ENCODE measurements at regions not wholly inside any gene's neighbourhood (a gene's known extent, or its start where the extent isn't known, plus 50 kb on each side); places are given as distances from the start of the nearest gene placed in this dataset.
"Not testable (repeated sequence)": the region's sequence is repeated elsewhere in the genome, so short reads cannot be mapped to it uniquely, and the experiment has no call there.

GRCh38 chr3:140752499-140752898 lies 74.6 kb downstream of the TRIM42 start:
- no peak for DNase-seq (ENCODE audit: low read depth in 2 of 2)

DNA sequence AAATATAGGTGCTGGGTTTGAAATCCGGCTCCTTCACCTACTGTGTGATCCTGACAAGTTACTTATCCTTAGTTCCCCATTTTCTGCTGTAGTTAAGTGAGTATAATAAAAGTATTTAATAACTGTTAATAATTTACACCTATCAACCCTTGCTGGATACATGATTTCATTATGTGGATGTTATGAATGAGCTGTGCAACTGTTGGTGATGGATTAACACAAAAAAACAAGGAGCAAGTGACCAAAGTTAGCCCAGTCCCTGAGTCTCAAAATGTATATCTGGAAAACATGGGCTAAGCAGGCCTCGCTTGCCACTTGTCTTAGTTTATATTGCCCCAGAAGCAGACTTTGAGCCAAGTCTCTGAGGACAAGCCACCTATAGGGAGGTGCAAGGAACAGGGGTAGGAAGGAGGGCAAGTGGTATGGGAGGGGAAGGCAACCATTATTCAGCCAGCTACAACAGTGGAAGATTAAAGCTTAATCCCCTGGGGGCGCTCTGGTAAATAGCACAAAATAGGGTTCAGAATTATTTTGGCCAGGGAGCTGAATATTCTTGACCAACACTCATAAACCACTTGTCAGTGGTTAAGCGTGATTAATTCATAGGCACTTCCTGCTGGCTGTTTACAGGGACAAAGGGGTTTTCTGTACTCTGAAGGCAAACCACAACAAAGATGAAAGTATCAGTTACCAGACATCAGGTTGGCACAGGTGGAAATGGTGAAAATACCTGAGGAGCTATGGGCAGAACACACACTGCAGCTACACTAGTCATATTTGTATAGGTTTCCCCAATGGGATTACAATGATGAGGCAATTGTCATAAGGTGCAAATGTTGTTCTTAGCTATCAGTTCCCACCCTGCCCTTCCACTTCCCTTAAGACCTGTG lies 76.2 kb downstream of the TRIM42 start:
- no peak for DNase-seq (ENCODE audit: low read depth in 2 of 2)

DNA sequence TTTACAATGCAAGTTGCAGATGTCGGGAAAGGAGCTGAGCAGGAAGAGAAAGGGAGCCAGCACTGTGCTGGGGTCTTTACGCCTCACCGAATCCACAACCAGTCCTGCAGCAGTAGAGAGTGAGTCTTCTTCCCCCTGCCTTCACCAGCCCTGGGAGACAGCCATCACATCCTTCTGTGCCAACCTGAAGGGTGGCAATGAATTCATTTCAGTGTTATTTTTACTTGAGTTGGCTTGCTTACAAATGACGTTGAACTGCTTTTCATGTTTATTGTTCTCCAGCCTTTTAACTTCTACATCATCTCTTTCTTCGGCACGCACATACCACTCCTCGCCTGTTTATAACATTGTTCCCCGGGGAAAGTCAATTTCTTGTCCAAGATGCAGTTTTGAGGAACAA lies 77.1 kb downstream of the TRIM42 start:
- DNase-seq (ENCODE audit: low read depth in 2 of 2), result no peak

GRCh38 chr3:140756240-140757016 lies 78.6 kb downstream of the TRIM42 start:
- DNase-seq (ENCODE audit: low read depth in 2 of 2), result no peak

DNA sequence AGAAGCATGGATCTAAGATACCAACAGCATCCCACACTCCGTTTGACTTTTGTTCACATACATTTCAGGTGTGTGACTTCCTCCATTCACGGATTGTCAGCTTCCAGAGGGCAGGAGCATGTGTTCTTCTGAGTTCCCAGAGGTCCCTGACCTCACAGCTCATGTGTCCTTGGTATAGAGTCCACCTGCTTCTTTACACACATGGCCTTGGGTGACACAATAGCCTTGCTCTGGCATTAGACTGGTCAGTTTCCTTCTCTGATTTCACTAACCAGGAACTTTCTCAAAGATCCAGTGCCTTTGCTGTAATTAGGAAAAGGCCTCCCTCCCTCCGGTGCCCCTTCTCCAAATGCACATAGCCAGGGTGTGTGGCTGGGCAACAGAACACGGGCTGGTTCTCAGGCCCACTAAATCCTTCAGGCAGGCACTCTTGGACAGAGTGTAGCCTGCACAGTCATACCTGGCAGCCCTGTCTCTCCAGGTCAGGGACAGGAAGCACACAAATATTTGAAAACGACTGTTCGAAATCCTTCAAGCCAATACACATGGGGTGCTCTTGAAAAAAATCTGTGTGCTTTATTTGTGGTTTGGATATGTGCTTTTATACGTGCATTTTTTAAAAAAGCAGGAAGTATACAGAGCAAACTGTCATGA lies 81.1 kb downstream of the TRIM42 start:
- no peak for DNase-seq (ENCODE audit: low read depth in 2 of 2)

DNA sequence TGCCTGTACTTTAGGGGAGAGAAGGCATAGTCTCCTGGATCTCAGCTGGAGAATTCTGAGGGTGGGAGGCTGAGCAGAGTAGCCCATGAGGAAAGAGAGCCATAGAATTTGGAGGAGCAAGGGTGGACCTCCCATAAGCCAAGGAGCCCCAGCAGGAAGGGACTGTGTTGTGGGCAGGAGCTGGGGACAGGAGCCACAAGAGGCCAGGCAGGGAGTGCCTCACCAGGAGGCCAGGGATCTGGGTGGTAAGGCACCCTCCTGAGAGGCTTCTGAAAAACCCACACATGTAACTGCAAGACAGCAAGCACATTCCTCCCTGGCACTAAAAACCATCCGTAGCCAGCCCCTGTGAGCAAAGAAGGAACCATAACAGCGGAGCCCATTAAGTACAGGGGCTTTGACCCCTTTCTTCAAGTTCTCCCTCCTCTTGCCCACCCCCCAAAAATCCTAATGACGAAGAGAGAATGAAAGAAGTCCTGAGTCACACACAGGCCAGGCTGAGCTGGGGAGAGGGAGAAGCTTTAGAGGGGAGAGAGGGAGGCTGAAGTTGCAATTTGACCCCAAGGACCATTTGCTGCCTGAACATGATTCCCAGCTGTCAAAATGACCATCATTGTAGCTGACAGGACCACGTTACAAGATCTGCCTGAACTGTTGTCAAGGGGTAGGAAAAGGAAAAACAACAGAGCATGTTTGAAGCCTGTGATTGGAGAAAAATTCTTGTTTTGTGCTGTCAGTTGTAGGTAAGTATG lies 82.6 kb downstream of the TRIM42 start:
- DNase-seq (ENCODE audit: low read depth in 2 of 2), result no peak

DNA sequence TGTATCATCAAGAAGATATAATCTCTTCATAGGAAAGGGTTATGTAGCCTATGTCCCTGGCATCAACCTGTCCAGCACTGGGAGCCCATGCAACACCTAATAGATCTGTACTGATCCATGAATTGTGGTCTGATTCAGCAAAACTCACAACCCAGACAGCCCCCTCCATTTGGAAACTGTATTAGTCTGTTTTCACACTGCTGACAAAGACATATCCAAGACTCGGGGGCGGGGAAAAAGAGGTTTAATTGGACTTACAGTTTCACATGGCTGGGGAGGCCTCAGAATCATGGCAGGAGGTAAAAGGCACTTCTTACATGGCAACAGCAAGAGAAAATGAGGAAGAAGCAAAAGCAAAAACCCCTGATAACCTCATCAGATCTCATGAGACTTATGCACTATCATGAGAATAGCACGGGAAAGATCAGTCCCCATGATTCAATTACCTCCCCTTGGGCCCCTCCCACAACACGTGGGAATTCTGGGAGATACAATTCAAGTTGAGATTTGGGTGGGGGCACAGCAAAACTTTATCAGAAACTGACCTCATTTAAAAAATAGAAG lies 83.3 kb downstream of the TRIM42 start:
- DNase-seq (ENCODE audit: low read depth in 2 of 2), result no peak

DNA sequence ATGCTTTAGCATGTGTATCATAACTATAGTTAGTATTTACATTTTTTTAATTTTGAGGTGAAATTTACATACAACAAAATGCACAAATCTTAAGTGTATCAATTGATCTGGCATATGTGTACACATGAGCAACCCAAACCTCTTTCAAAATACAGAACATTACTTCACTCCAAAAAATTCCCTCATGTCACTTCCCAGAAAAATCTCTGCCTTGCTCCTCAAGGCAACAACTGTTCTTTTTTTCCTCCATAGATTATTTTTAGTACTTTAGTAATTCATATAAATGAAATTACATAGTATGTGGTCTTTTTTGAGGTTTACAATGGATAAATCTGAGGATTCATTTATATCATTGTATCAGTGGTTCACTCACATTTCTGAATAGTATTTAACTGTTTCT lies 84.9 kb downstream of the TRIM42 start:
- DNase-seq (ENCODE audit: low read depth in 2 of 2), result no peak

DNA sequence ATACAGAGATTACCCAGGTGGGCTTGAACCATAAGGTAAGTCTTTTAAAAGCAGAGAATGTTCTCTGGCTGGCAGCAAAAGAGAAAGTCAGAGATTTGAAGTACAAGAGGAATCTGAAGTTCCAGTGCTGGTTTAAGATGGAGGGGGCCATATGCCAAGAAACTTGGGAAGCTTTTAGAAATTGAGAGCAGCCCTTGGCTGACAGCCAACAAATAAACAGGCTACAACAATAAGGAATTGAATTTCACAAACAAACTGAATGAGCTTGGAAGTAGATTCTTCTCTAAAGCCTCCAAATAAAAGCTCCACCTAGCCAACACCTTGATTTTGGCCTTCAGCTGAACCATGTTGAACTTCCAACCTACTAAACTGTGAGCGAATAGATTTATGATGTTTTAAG lies 85.7 kb downstream of the TRIM42 start:
- DNase-seq (ENCODE audit: low read depth in 2 of 2), result no peak

GRCh38 chr3:140765246-140765645 lies 87.4 kb downstream of the TRIM42 start:
- no peak for DNase-seq (ENCODE audit: low read depth in 2 of 2)

GRCh38 chr3:140766465-140766864 lies 88.6 kb downstream of the TRIM42 start:
- DNase-seq (ENCODE audit: low read depth in 2 of 2), result no peak

GRCh38 chr3:140767566-140767965 lies 89.7 kb downstream of the TRIM42 start:
- DNase-seq (ENCODE audit: low read depth in 2 of 2), result no peak

DNA sequence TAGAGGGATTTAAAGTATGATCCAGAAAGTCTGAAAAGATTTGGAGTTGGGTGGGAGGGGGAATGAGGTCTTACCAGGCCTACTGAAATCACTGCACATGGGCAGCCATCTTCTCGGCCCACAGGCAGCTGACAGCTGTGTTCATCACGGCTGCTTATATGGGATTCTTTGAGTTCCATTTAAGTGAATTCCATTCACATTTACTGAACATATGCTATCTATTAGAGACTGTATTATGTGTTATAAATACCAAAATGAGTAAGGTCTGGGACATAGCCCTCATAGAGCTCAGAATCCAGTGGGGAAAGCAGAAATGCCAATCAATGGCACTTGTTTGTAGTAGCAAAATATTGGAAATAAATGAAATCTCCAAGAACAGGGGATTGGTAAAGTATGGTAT lies 91.1 kb downstream of the TRIM42 start:
- no peak for DNase-seq (ENCODE audit: low read depth in 2 of 2)

DNA sequence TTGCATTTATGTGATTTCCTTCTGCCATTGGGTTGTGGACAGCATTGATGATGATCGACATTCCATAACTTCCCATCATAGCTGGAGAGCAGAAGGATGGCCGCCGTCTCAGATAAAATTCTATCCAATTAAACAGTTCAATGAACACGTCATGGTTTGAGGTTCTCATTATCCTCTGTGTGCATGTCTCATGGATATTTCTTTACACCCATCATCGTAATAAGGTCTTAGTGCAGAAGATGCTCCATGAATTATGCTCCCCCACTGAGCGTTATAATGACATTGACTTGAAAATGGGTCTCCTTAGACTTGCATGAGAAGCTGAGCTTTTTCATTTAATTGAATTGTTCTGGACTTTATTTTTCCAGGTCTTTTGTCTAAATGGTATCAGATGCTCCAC lies 92.1 kb downstream of the TRIM42 start:
- DNase-seq (ENCODE audit: low read depth in 2 of 2), result no peak

- DNase-seq (ENCODE audit: low read depth in 2 of 2), result no peak
Measured at GRCh38 chr3:140770977-140771667, 93.3 kb downstream of the TRIM42 start.

DNA sequence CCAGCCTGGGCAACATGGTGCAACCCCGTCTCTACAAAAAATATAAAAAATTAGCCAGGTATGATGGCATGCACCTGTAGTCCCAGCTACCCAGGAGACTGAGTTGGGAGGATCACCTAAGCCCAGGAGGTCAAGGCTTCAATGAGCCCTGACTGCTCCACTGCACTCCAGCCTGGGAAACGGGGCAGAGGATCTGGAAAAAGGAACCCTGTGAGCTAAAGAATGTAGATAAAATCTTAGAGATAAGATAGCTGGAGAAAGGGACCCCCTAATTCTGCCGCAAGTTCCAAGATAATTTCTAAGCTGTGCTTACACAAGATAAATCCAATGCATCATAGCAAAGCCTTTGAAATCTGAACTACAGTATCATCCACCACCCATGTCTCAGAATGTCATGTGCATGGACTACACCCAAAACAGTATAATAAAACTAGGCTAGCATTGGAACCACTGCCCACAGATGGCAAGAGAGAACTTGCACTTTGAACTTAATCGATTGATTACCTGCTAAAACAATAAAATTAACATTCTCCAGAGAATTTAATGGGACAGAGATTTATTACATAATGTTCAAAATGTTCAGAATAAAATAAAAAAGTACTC lies 99.9 kb downstream of the TRIM42 start:
- no peak for DNase-seq (ENCODE audit: low read depth in 2 of 2)

DNA sequence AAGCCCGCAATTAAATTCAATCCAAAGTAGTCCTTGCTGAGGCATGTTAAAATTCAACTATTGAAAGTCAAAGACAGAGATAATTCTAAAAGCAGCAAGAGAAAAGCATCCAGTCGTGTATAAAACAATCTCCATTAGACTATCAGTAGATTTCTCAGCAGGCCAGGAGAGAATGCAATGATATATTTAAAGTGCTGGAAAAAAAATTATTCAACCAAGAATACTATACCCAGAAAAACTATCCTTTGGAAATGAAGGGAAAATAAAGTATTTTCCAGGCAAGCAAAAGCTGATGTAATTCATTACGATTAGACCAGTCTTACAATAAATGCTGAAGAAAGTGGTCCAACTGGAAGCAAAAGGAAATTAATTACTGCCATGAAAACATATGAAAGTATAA lies 113.5 kb downstream of the TRIM42 start:
- DNase-seq (ENCODE audit: low read depth in 2 of 2), result no peak

DNA sequence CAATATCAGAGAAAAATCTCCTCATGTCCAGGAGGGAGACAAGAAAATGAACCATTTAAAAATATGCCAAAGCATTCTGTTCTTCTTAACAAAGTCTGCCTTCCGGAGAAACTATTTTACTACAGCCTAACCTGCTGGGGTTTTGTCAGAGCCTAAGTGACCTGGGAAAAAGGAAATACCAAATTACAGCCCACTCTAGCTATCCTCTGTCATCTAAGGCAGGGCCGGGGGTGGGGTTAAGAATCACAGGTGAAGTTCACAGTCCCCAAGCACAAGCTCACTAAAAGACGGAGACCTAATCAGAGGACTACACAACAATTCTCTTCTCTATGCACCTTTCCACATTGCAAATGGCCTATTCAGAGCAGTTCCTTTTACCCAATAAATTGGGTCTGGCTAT lies 116.6 kb downstream of the TRIM42 start:
- no peak for DNase-seq (ENCODE audit: low read depth in 2 of 2)

DNA sequence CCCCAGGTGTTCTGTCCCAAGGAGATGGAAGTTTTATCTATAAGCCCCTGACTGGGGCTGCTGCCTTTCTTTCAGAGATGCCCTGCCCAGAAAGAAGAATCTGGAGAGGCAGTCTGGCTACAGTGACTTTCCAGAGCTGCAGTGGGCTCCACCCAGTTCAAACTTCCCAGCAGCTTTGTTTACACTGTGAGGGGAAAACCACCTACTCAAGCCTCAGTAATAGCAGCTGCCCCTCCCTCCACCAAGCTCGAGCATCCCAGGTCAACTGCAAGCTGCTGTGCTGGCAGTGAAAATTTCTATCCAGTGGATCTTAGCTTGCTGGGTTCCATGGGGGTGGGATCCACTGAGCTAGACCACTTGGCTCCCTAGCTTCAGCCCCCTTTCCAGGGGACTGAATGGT lies 125.0 kb downstream of the TRIM42 start:
- not testable (repeated sequence) for DNase-seq (ENCODE audit: low read depth in 2 of 2)

DNA sequence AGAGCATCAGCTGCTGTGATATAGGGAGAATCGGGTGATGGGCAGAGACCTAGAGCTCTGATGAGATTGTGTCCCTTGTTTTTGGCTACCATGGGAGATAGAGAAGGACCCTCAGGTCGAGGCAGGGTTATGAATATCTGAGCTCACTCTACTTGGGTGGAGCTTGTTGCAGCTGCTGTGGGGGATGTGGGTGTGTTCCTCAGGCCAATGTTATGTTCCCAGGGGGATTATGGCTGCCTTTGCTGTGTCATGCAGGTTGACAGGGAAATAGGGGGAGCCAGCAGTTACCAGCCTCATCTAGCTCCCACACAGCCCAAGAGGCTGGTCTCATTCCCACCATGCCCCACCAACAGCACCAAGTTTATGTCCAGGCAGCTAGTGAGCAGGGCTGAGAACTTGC lies 131.5 kb downstream of the TRIM42 start:
- DNase-seq (ENCODE audit: low read depth in 2 of 2), result no peak

Measured in stimulated activated CD4-positive, alpha-beta T cell treated with anti-CD3 and anti-CD28 coated beads, Interleukin-12 subunit alpha, Interleukin-12 subunit beta, amount 100 ng/mL, for 24 hours (primary cell).